SK-N-MC (cell line): ENCODE measurements at regions not wholly inside any gene's neighbourhood (a gene's known extent, or its start where the extent isn't known, plus 50 kb on each side); places are given as distances from the start of the nearest gene placed in this dataset.

Experiments used
- EZH2 ChIP-seq: fragments of 200-600 bp; sonication (generic); IDR thresholded peaks from one replicate; pipeline ENCODE4 v1.6.1; 2017; ENCODE audit warnings: antibody characterized with exemption
- POLR2AphosphoS5 ChIP-seq: IDR thresholded peaks from 2 replicates; pipeline ENCODE4 v1.6.1; 2012; ENCODE audit warnings: mild to moderate bottlenecking, low read depth, low read length, borderline replicate concordance

DNA sequence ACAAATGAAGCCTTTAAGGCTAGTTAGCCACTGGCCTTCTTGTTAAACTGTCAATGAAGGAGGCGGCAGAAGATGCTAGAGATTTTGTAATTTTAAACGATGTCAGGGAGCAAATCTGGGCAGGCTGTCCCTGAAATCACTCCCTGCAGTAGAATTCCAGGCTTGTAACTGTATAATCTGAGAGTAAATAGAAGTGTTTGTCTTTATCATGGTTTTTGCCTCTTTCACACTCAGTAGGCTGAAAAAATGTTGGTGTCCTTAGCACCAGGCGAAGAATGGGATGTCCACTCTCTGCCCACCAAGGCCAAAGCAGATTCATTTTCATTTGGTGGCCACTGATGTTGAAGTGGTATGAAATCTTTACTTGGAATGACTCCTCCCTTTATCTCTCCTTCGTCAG is 136.9 kb upstream of the THSD7B start:
- TF ChIP-seq POLR2AphosphoS5: no peak
- TF ChIP-seq EZH2: no peak
